Calu3 (cell line): ENCODE measurements at regions not wholly inside any gene's neighbourhood (a gene's known extent, or its start where the extent isn't known, plus 50 kb on each side); places are given as distances from the start of the nearest gene placed in this dataset.

ENCODE experiments used
- BruUV-seq: library from RNA; stranded (reverse); fragments of 400-500 nt; replicated peaks from 2 replicates; lab custom pipeline; 2021; lab: Mats Ljungman, UMichigan
- CTCF ChIA-PET: fragments of 300-600 bp; sonication (Branson Sonifier 250); formaldehyde crosslinking; loops from one replicate; lab custom pipeline; 2022; ENCODE audit warnings: antibody characterized with exemption; lab: Charles Lee
- DNase-seq: peaks from one replicate; pipeline ENCODE4 v3.0.0; 2022
- H3K27ac Mint-ChIP-seq: one replicate; pipeline ENCODE4 v1.8.0; 2022; ENCODE audit warnings: mixed read lengths; ENCODE audit not compliant: unreplicated experiment
- H3K27me3 Mint-ChIP-seq: one replicate; pipeline ENCODE4 v1.8.0; 2022; ENCODE audit warnings: mixed read lengths; ENCODE audit not compliant: unreplicated experiment
- H3K36me3 Mint-ChIP-seq: one replicate; pipeline ENCODE4 v1.8.0; 2022; ENCODE audit warnings: mild to moderate bottlenecking, moderate library complexity, mixed read lengths; ENCODE audit not compliant: insufficient read depth, unreplicated experiment
- H3K4me1 Mint-ChIP-seq: one replicate; pipeline ENCODE4 v1.8.0; 2022; ENCODE audit warnings: mild to moderate bottlenecking, low read depth, mixed read lengths; ENCODE audit not compliant: unreplicated experiment
- H3K4me3 Mint-ChIP-seq: one replicate; pipeline ENCODE4 v1.8.0; 2022; ENCODE audit warnings: mild to moderate bottlenecking, low read depth, moderate library complexity, mixed read lengths; ENCODE audit not compliant: unreplicated experiment
- H3K9me3 Mint-ChIP-seq: one replicate; pipeline ENCODE4 v1.8.0; 2022; ENCODE audit warnings: low read depth, mixed read lengths; ENCODE audit not compliant: unreplicated experiment
- intact Hi-C: fragments of 100-400 bp; cut with micrococcal nuclease; formaldehyde crosslinking; loops from one replicate; pipeline ENCODE4 v1.10.0; 2022; ENCODE audit not compliant: unreplicated experiment
- TF ChIP-seq, protein P1 (sequence below): fragments of 200-600 bp; IDR thresholded peaks from one replicate; pipeline ENCODE4 v1.8.0; 2022; ENCODE audit warnings: antibody characterized with exemption; ENCODE audit not compliant: unreplicated experiment

DNA sequence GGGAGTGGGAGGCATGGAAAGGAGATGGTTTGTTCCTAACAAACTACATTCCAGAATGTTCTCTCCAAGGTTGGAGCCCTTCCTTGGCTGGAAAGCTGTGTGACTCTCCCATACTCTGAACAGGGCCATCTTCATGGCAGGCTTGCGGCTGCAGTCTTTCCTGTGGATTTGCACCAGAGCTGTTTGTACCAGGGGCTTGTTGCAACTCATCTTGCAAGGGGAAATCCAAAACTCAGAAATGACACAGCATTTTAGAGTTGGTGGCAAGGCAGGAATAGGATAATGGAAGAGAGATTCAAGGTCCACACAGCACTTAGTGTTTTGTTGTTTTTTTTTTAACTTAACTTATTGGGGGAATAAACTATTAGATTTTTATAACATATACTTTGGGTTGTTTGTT, 73.7 kb upstream of the ZNF516 start:
- peaks cover 3% of the 10 kb centered on the region for H3K9me3 Mint-ChIP-seq
- DNase-seq = no peak
- no peaks in the 10 kb centered on the region for H3K36me3 Mint-ChIP-seq
- CTCF ChIA-PET = no interaction called here
- no peak overlapping the region for H3K27ac Mint-ChIP-seq
- intact Hi-C loops = no loop called here
- TF ChIP-seq, protein P1, sequence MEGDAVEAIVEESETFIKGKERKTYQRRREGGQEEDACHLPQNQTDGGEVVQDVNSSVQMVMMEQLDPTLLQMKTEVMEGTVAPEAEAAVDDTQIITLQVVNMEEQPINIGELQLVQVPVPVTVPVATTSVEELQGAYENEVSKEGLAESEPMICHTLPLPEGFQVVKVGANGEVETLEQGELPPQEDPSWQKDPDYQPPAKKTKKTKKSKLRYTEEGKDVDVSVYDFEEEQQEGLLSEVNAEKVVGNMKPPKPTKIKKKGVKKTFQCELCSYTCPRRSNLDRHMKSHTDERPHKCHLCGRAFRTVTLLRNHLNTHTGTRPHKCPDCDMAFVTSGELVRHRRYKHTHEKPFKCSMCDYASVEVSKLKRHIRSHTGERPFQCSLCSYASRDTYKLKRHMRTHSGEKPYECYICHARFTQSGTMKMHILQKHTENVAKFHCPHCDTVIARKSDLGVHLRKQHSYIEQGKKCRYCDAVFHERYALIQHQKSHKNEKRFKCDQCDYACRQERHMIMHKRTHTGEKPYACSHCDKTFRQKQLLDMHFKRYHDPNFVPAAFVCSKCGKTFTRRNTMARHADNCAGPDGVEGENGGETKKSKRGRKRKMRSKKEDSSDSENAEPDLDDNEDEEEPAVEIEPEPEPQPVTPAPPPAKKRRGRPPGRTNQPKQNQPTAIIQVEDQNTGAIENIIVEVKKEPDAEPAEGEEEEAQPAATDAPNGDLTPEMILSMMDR = no peak
- BruUV-seq = no TSS peak
- peaks cover 16% of the 10 kb centered on the region for H3K4me1 Mint-ChIP-seq
- no peaks in the 10 kb centered on the region for H3K27me3 Mint-ChIP-seq
- no peak overlapping the region for H3K4me3 Mint-ChIP-seq

DNA sequence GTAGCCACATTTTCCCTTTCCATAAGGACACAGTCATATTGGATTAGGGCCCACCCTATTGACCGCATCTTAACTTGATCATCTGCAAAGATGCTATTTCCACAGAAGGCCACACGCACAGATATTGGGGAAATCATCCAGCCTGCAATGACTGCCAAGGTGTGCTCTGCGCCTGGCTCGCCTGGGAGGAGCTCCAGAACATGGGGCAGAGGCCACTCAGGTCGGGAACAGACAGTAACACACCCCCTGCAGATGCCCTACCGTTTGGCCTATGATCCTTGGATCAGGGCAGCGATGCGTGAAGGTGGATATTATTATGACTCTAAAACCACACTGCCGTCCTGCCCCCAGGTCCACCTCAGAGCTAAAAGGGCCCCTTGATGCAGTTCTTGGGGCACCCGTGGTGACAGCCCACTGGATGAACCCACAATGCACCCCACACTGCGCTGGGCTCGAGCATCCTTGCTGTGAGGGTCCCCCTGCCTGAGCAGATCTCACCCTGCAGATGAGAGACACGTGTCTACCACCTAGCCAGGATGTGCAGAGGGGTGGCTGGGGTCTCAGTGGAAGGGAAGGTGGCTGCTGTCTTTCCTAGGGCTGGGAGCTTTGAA, 72.9 kb upstream of the ZNF516 start:
- intact Hi-C loops = no loop called here
- CTCF ChIA-PET = no interaction called here
- no peak overlapping the region for H3K27ac Mint-ChIP-seq

DNA sequence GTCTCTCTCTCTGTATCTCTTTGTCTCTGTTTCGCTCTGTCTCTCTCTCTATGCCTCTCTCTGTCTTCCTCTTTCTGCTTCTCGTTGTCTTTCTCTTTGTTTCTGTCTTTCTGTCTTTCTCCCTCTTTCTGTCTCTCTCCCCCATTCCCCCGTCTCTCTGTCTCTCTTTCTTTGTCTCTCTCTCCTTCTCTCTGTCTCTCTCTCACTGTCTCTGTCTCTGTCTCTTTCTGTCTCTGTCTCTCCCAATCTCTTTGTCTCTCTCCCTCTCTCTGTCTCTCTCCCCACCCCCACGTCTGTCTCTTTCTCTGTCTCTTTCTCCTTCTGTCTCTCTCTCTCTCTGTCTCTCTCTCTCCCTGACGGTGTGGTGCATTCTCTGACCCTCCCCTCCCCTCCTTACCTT, 71.9 kb upstream of the ZNF516 start:
- TF ChIP-seq, protein P1 = no peak
- no peak for DNase-seq
- Mint-ChIP-seq H3K4me1 (no peaks in the 10 kb centered on the region), H3K27me3 (no peaks in the 10 kb centered on the region), H3K27ac (no peak overlapping the region), H3K36me3 (no peaks in the 10 kb centered on the region), H3K9me3 (peaks cover 3% of the 10 kb centered on the region), H3K4me3 (no peak overlapping the region)
- no TSS peak for BruUV-seq
- intact Hi-C loops = no loop called here
- CTCF ChIA-PET = no interaction called here

More for the DNA sequence above, 72.9 kb upstream of the ZNF516 start:
- Mint-ChIP-seq H3K27me3 (no peaks in the 10 kb centered on the region), H3K4me1 (peaks cover 8% of the 10 kb centered on the region), H3K9me3 (peaks cover 3% of the 10 kb centered on the region), H3K4me3 (no peak overlapping the region), H3K36me3 (no peaks in the 10 kb centered on the region)
- TF ChIP-seq, protein P1 = no peak
- no TSS peak for BruUV-seq
- DNase-seq = no peak

DNA sequence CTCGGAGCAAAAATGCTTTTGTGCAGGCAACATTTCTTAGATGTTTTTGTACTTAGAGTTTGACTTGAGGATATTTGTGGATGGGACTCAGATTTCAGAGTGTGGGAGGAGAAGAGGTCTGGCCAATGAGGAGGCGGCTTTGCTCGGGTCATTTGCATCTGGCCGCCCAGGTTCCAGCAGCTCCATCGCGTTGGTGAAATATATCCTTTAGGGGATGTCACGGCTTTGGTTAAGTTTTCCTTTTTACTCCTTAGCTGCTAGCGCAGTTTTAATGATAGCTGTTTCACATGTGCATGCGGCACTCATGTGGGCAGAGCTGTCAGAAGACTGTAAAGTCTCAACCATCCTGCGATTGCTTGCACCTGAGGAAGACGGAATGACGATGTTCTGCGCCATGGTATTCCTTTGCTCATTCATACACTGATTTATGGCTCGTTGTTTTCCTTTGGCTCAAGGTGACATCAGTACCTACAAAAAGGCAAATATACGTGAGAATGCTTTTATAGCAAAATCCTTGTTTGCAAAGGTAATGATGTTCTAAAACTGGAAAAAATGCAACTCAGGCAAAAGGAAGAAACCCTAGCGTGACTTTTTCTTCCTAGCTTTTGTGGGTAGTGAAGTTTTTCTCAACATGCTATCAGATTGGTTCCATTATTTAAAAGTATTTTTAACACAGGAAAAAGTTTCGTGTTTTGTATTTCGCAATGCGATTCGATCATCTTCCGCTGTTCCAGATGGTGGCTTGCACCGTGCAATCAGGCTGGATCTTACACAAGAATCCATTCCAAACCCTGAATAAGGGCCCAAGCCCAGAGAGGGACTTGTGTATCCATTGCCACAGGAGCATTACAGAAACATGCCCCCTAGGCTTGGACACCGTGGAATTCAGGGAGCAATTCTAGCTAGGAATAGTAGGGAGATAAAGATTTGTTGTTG, 70.5 kb upstream of the ZNF516 start:
- no peaks in the 10 kb centered on the region for H3K36me3 Mint-ChIP-seq
- no peak for DNase-seq
- no peaks in the 10 kb centered on the region for H3K27me3 Mint-ChIP-seq
- H3K9me3 Mint-ChIP-seq = peaks cover 3% of the 10 kb centered on the region
- intact Hi-C loops = loop anchor here (2.0 kb wide), 1 partner anchor 71 kb away; the partner anchor contains the start of gene ZNF516
- no TSS peak for BruUV-seq
- no peaks in the 10 kb centered on the region for H3K4me1 Mint-ChIP-seq
- no peak overlapping the region for H3K27ac Mint-ChIP-seq
- CTCF ChIA-PET = no interaction called here
- H3K4me3 Mint-ChIP-seq = no peak overlapping the region
- TF ChIP-seq, protein P1 = no peak
